SK-N-MC (cell line): ENCODE measurements at regions not wholly inside any gene's neighbourhood (a gene's known extent, or its start where the extent isn't known, plus 50 kb on each side); places are given as distances from the start of the nearest gene placed in this dataset.

Experiments used
- DNase-seq: peaks from one replicate; pipeline ENCODE4 v3.0.0-alpha.2; 2011; ENCODE audit warnings: low read depth, low spot score
- H3K27ac ChIP-seq: fragments of 200-600 bp; sonication (generic); 2 replicates; pipeline ENCODE4 v1.5.1; 2016; ENCODE audit warnings: mixed run types
- H3K36me3 ChIP-seq: fragments of 200-600 bp; sonication (generic); 2 replicates; pipeline ENCODE4 v1.6.1; 2017; ENCODE audit warnings: antibody characterized with exemption, low read length, mixed read lengths; ENCODE audit not compliant: insufficient read depth
- H3K4me3 ChIP-seq: fragments of 200-600 bp; sonication (generic); 2 replicates; pipeline ENCODE4 v1.5.1; 2016
- H3K9ac ChIP-seq: fragments of 200-600 bp; sonication (generic); 2 replicates; pipeline ENCODE4 v1.8.0; 2017; ENCODE audit warnings: mixed run types, mixed read lengths; ENCODE audit not compliant: insufficient read length
- H3K9me3 ChIP-seq: fragments of 200-600 bp; sonication (generic); 2 replicates; pipeline ENCODE4 v1.6.1; 2017; ENCODE audit warnings: low read depth, mild to moderate bottlenecking, antibody characterized with exemption, low read length, moderate library complexity, mixed read lengths
- EZH2 ChIP-seq: fragments of 200-600 bp; sonication (generic); IDR thresholded peaks from one replicate; pipeline ENCODE4 v1.6.1; 2017; ENCODE audit warnings: antibody characterized with exemption
- FOXP2 ChIP-seq: optimal IDR thresholded peaks from 2 replicates; pipeline ENCODE3; 2011; ENCODE audit warnings: mild to moderate bottlenecking, moderate library complexity; ENCODE audit not compliant: insufficient read depth; ENCODE audit errors: extremely low read length, control extremely low read depth
- POLR2AphosphoS5 ChIP-seq: IDR thresholded peaks from 2 replicates; pipeline ENCODE4 v1.6.1; 2012; ENCODE audit warnings: mild to moderate bottlenecking, low read depth, low read length, borderline replicate concordance

DNA sequence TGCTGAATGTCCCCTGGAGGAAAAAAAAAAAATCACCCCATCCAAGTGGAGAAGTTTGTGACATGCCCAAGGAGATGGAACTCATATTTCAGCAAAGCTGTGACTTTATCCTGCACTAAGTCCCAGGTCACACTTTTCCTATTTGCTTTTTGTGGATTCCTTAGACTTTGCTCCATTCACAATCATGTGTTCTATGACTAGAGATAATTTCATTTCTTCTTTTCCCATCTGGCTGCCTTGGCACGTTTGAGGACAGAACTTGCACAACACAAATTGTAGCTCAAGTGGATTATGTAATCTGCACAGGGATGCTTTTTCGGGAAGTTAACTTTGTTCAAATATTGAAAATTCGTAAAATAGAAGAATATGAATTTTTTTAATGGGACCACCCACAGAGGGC lies 100.7 kb upstream of the PTPN1 start:
- Histone ChIP-seq H3K4me3 (no peak overlapping the region), H3K9ac (no peak overlapping the region), H3K36me3 (no peaks in the 10 kb centered on the region), H3K9me3 (no peaks in the 10 kb centered on the region), H3K27ac (no peak overlapping the region)
- peak; percentile 39 for DNase-seq
- TF ChIP-seq POLR2AphosphoS5 (no peak), FOXP2 (no peak), EZH2 (no peak)

DNA sequence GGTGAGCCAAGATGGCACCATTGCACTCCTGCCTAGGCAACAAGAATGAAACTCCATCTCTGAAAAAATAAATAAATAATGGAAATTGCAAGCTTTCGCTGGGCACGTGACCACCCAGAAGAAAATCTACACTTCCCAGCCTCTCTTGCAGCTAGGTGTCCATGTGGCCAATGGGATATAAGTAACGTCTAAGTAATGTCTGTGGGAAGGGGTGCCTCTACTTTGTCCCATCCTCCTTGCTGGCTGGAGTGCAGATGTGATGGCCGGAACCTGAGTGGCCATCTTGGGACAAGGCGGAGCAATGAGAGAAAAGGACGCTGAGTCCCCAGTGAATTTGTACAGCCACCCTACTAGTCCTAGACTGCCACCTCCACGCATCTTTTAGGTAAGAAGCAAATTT lies 99.8 kb upstream of the PTPN1 start:
- H3K36me3 ChIP-seq = no peaks in the 10 kb centered on the region
- H3K27ac ChIP-seq = no peak overlapping the region
- no peak for DNase-seq
- no peak overlapping the region for H3K9ac ChIP-seq
- no peaks in the 10 kb centered on the region for H3K9me3 ChIP-seq
- TF ChIP-seq EZH2 = no peak
- TF ChIP-seq POLR2AphosphoS5 = no peak
- TF ChIP-seq FOXP2 = no peak
- no peak overlapping the region for H3K4me3 ChIP-seq

DNA sequence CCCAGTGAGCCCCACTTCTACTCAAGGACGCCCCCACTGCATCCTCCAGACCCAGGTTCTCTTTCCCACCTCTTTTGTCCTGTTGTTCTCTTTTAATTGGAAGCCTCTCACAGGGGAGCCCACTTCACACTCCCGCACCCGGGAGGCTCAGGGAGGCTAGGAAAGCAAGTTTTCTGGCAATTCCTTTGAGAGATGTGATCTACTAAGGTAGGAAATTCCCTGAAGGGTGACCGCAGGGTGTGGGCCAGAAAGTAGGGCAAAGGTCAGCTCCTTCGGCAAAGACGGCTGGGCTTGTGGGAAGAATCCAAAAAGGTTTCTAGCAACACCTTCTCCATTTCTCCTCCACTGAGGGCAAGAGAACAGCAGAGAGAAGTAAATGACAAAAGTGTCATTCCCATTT lies 98.1 kb upstream of the PTPN1 start:
- H3K9ac ChIP-seq = no peak overlapping the region
- H3K4me3 ChIP-seq = no peak overlapping the region
- no peaks in the 10 kb centered on the region for H3K36me3 ChIP-seq
- H3K9me3 ChIP-seq = no peaks in the 10 kb centered on the region
- DNase-seq = no peak
- H3K27ac ChIP-seq = no peak overlapping the region
- no peak for TF ChIP-seq EZH2
- no peak for TF ChIP-seq POLR2AphosphoS5
- TF ChIP-seq FOXP2 = no peak

DNA sequence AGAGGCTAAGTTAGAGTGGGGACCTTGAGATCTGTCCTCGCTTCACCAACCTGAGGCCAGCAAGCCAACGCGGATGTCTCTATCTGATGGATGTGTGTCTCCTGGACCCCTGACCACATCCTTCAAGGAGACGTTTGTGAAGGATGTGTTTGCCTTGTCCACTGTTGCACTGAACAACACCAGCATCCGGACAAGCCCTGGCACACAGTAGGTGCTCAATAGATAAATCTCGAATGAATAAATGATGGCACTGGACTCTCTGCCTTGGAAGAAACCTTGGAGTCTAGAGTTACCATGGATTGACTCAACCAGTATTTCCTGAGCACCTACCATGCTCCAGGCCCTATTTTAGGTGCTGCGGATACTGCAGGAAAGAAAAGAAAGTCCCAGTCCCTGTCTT lies 97.7 kb upstream of the PTPN1 start:
- H3K9ac ChIP-seq = no peak overlapping the region
- H3K27ac ChIP-seq = no peak overlapping the region
- no peaks in the 10 kb centered on the region for H3K36me3 ChIP-seq
- DNase-seq = no peak
- no peaks in the 10 kb centered on the region for H3K9me3 ChIP-seq
- no peak for TF ChIP-seq FOXP2
- TF ChIP-seq EZH2 = no peak
- no peak for TF ChIP-seq POLR2AphosphoS5
- H3K4me3 ChIP-seq = no peak overlapping the region

DNA sequence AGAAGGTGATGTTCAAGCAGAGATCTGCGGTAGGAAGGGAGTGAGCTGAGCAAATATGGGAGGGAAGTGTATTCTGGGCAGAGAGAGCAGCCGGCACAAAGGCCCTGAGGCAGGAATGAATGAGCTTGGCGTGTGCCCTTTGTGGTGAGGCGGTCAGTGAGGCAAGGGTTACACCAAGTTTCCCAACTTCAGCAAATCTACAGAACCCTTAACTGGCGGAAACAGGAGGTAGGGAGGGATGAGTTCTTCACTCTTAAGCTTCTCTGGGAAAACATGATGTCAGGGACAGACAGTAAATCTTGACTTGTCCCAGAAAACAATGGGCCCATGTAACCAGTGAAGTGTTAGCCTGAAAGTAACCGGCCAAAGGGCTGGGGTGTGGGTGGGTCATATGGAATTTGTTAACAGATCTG lies 97.1 kb upstream of the PTPN1 start:
- Histone ChIP-seq H3K27ac (no peak overlapping the region), H3K9me3 (no peaks in the 10 kb centered on the region), H3K4me3 (no peak overlapping the region), H3K36me3 (no peaks in the 10 kb centered on the region), H3K9ac (no peak overlapping the region)
- TF ChIP-seq EZH2 = no peak
- TF ChIP-seq POLR2AphosphoS5 = no peak
- TF ChIP-seq FOXP2 = no peak
- DNase-seq = no peak

DNA sequence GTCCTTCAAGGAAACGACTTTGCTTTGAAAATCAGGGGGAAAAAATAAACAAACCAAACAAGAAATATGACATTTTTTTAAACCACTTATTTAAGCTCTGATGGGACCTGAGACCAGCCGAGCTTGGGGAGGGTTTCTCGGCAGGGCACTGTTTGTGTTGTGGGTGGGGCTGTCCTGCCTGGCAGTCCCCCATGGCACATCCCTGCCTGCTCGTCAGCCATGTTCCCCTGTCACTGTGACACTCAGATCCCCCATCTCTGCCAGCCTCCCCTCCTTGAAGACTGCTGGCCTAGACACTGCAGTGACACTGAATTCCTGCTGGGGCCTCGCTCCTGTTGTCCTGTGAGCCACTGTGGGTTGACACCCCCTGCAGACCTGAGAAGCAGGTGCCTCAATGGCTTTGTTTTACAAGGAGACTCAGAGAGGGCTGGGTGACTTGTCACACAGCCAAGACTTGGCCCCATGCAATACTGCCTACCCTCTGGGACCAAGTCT lies 95.1 kb upstream of the PTPN1 start:
- no peak overlapping the region for H3K4me3 ChIP-seq
- H3K9ac ChIP-seq = no peak overlapping the region
- DNase-seq = no peak

DNA sequence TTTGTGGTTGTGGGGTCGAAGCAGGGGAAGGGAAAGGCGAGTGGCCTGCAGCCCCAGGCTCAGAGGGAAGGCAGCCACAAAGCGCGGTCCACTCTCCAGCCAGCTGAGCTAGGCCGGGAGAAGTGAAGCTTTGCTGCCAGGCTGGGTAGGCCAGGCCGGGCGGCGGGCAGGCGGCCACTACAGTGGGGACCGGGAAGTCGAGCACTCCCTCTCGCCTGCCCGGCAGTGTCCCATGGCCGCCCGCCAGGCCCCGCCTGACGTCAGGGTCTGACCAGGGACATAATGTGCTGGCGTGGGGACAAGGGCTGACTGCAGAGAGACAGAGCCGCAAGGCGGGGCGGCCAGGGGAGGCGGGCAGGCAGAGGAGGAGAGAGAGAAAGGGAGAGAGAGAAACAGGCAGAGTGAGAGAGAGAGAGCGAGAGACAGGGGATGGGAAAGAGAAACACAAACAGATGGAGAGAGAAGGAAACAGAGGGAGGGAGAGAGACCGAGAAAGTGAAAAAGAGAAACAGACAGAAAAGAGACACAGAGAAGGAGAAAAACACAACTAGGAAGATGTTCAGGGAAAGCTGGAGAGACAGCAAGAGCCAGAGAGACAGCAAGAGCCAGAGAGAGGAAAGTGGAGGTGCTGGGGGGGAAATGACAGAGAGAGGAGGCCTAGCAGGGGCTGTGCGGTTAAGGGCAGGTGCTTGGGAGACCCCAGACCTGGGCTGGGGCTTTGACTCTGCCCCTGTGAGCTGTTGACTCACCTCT lies 94.5 kb upstream of the PTPN1 start:
- Histone ChIP-seq H3K9ac (no peak overlapping the region), H3K36me3 (no peaks in the 10 kb centered on the region), H3K4me3 (no peak overlapping the region), H3K9me3 (no peaks in the 10 kb centered on the region), H3K27ac (no peak overlapping the region)
- DNase-seq = no peak
- TF ChIP-seq EZH2 = no peak

More for the DNA sequence above, 95.1 kb upstream of the PTPN1 start:
- H3K9me3 ChIP-seq = no peaks in the 10 kb centered on the region
- TF ChIP-seq FOXP2 (no peak), POLR2AphosphoS5 (no peak), EZH2 (no peak)
- H3K27ac ChIP-seq = no peak overlapping the region
- no peaks in the 10 kb centered on the region for H3K36me3 ChIP-seq

DNA sequence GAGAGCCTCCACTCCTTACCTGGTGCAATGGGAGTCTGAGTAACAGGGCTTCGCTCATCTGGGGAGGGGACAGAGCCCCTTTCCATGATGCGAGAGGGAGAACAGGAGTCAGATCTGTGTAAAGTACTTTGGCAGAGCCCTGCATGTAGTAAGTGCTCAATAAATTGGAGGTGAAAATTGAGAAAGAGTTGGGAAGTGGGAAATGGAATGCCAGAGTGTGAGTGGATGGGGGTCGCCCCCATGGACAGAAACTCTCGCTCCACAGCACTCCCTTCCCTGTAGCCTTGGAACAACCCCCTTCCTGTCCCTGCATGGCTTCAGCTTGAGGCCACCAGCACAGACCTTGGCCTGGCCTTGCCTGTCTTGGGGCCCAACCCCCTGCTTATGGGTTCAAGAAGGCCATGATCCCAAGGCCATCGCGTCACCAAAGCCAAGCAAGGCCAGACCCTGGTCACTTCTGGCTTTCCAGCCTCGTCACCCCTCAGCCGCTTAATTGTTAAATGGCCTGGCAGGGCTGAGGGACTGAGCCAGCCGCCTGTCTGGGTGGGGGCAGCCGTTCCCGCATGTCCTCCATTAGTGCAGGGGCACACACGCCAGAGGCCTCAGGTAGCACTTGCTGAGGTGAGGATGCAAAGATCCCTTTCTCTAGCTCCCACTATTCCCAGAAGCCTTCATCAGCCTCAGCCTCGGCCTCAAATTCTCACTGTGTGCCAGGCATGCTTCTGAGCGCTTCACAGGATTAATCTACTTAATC lies 93.7 kb upstream of the PTPN1 start:
- Histone ChIP-seq H3K9ac (no peak overlapping the region), H3K36me3 (no peaks in the 10 kb centered on the region), H3K4me3 (no peak overlapping the region), H3K27ac (no peak overlapping the region), H3K9me3 (no peaks in the 10 kb centered on the region)
- DNase-seq = no peak
- TF ChIP-seq FOXP2 = no peak
- no peak for TF ChIP-seq EZH2
- no peak for TF ChIP-seq POLR2AphosphoS5
